HG02852 (cell line): ENCODE measurements at regions not wholly inside any gene's neighbourhood (a gene's known extent, or its start where the extent isn't known, plus 50 kb on each side); places are given as distances from the start of the nearest gene placed in this dataset.
"Not testable (repeated sequence)": the region's sequence is repeated elsewhere in the genome, so short reads cannot be mapped to it uniquely, and the experiment has no call there.

Source experiments
- ATAC-seq: cut with Tn5 transposase; IDR thresholded peaks from one replicate; pipeline ENCODE4 v1.9.1; 2021; ENCODE audit warnings: mild to moderate bottlenecking, moderate library complexity; ENCODE audit not compliant: unreplicated experiment

DNA sequence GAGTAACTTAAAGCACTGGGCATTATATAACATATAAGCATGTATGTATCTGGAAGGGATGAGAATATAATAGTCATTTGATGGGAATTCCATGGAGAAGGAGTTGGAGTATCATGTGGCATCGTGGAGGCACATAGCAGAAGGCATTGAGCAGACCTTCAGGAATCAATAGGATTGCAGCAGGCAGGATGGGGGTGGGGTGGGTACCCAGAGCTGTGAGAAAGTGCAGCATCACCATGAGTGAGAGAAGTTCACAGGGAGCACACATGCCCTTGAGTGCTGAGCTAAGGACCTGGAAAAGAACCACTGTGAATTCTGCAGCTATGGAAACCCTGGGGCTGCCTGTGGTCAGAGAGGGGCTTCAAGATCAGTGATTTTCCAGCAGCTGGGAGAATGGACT, 57.3 kb downstream of the MED10 start:
- no peak for ATAC-seq

DNA sequence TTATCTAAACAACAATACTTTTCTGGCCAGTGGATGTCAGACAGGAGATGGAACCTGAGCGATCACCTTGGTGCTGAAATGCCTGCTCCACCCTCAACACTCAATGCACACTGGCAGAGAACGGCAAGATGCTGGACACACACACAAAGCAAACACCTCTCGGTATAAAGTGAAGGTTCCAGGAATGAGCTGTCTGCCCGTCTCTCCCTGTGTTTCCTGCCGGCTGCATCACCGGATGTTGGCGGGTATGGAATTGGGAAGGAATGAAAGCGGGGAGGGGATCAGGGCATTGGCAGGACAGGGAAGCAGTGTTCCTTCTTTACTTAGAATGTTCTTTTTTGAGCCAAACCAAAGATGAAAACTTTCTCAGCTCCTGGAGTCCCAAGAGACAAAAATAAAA, 59.2 kb downstream of the MED10 start:
- no peak for ATAC-seq

DNA sequence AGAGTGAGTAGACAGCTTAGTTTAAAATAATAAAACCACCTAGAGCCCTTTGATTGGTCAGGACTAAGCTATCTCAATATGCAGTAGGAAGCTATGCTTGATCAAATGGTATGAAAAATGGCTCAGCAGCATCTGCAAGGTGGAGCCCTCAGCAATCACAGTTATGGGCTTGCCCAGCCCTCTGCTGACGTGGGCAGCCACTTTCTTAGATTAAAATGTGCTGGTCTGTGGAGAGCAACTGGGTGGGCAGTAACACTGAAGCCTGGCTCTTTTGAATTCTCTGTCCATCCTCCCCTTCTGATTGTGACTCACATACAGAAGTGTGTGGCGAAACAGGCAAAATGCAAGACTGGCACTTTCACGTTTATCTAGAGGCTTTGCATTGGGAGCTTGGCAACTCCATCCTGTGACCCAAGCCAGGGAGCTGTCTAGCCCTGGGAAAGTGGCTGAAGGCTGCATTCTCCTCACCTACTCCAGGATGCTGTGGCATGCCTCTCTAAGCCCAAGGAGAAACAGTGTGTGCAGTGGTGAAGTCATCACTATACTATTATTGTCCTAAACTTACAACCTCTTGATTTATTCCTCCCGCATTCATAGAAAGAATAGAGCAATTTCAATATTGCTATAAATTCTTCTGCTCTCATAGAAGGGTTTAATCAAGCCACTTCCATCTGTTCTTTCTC, 61.1 kb downstream of the MED10 start:
- ATAC-seq, result no peak

DNA sequence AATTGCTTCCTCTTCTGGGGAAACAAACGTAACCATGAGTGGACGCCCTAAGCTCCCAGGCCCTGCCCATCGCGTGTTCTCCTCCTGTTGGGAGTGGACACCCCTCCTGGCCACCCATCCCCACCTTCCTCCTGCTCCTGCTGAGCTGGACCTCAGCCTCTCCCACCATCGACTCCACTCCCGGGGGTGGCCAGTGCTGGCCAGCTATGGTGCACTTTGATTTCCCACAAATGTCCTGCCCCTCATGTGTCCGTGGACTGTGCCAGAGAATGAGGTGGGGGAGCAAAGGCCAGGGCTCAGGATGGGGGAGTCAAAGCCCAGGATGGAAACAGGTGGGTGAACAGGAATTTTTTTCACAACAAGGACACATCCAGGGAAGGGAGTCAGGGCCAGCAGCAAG, 62.8 kb downstream of the MED10 start:
- no peak for ATAC-seq

DNA sequence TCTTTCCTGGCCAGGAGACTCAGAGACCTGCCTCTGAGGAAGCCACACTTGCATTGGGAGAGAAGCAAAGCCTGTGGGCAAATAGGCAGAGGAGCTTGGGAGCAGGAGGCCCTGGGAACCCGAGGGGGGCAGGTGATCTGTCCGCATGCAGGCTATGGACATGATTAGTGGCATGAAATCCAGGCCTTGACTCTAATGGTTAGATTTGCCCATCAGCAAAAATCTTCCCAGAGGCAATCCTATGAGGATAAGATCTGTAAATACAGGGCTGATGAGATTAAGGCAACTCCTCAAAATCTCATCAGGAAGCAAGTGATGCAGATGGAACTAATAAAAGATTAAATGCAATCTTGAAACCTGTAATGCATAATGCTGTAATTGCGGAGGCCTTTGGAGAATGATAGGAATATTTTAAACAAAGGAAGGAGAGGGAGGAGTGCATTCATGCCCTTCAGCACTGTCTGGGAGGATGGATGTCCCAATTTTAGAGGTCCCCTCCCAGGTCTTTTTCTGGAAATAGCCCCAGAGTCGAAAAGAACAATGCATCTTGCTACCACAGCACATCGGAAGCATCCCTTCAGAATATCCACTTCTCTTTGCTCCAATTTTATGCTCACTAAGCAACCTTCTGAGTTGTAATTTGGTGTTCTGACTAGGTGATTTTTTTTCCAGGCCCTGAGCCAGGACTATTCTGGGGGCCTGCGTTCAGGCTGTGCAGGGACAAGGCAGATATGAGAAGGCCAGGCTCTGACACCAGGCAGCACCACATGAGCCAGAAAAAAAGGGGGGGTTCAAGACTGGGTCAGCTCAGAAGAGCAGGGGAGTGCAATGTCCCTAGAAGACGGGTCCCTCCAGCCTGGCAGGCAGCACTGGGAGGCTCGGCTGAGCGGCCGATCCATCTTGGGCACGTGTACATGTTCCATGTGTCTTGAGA, 66.5 kb downstream of the MED10 start:
- ATAC-seq, result no peak

DNA sequence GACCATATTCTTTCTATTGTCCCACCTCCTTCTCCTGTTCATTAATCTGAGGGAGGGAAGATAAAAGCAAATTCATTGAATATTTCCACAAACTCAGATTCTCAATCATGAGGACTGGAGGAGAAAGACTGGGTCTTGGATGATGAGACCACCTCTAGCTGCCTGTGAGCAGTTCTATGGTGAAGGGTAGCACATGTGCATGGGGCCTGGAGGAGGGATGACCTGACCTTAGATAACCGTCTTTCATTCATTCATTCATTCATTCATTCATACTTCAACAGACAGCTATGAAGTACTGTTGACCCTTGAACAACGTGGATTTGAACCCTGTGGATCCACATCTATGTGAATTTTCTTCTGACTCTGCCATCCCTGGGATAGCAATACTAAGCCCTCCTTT, 68.4 kb downstream of the MED10 start:
- ATAC-seq, result no peak

DNA sequence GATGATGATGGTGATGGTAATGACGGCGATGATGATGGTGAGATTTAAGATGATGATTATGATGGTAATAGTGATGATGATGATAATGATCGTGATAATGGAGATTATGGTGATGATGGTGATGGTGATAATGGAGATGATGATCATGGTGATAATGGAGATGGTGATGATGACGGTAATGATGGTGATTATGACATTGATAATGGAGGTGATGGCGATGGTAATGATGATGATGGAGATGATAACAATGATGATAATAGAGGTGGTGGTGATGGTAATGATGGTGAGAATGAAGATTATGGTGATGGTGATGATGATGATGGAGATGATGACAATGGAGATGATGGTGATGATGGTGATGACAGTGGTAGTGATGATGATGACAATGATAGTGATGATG, 69.7 kb downstream of the MED10 start:
- ATAC-seq, result no peak

DNA sequence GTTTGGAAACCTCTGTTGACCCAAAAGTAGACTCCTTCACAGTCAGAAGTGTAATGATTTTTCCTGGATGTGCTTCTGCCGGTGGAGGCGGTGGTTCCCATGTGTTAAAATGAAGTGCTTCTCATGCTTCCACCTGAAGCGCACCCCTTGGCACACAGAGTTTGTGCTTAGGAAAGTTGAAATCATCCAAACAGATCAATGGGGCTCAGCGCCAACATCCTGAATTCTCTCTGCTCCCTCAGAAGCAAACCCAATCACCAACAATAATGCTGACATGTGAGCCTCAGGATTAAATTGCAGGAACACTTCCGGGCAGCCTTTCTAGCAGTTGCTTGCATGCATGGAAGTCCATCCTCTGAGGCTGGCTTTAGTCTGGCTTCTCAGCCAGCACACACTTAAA, 71.0 kb downstream of the MED10 start:
- no peak for ATAC-seq

DNA sequence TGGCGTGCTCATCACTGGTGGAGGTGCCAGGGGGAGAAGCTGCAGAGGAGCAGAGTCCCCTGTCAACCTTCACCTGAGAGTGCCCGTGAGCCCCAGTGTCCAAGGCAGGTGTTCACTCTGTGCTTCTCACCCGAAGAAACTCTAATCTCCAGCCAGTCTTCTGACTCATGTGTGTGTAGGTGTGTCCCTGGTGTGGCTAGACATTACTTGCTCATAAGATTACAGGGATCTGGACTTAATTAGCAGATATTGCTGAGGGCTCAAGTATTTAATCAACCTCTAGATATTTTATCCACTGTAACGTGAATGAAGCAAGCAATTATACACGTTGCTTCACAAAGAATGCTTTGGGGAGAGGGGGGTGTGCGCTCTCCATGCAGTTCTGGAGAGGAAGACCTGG, 72.5 kb downstream of the MED10 start:
- no peak for ATAC-seq

DNA sequence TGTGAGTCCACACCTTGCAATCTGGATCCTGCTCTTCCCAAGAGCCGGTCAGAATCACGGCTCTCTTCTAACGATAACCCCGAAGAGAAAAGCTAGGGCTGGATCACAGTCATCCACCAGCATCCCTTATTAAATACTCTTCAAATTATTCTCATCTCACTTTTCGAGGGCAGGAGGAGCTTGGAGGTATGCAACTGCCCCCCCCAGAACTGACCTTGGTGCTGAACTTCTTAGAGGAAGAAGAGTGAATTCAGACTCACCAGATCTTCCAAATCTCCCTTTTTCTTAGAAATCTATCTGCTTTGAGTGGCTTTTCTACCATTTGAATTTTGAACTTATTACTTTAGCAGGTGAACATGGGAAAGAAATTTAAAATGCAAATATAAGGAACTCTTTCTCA, 75.7 kb downstream of the MED10 start:
- ATAC-seq, result no peak

DNA sequence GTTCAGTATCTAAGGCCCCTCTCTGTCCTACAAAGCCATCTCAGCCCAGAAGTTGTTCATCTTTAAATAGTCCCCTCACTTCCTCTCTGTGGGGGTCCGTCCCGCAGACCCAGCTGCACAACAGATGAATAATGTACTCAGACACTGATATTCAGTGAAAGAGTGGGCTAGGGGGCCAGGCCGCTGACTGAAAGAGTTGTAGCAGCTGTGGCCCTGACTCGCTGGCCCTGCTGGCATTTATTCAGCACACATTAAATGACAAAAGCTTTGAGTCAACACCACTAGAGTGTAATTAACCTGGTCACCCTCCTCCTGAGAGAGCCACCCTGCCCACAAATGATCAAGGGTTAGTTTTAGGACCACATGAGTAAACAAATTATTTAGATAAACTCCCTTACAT, 76.3 kb downstream of the MED10 start:
- no peak for ATAC-seq

DNA sequence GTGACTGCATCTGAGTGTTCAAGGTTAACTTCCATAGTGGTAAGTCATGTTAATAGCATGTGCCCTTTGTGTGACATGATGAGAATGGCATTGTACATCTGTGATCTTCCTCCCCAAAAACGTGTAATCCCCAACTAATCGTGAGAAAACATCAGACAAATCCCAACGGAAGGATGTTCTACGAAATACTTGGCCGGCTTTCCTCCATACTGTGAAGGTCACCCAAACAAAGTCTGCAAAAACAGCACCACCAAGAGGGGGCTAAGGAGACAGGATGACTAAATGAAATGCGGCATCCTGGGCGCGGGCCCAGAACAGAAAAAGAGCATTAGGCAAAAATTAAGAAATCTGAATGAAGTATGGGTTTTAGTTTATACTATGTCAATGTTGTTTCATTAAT, 81.8 kb downstream of the MED10 start:
- ATAC-seq, result no peak

DNA sequence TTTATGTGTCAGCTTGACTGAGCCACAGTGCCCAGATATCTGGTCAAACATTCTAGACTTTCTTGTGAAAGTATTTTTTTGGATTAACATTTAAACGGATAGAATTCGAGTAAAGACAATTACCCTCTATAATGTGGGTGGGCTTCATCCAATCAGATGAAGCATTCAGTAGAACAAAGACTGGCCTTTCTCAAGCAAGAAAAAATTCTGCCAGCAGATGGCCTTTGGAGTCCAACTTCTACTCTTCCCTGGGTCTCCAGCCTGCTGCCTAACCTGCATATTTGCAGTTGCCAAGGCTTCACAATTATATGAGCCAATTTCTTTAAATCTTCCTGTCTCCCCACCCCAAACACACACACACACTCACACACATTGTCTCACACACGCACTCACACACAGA, 86.4 kb downstream of the MED10 start:
- ATAC-seq, result no peak

DNA sequence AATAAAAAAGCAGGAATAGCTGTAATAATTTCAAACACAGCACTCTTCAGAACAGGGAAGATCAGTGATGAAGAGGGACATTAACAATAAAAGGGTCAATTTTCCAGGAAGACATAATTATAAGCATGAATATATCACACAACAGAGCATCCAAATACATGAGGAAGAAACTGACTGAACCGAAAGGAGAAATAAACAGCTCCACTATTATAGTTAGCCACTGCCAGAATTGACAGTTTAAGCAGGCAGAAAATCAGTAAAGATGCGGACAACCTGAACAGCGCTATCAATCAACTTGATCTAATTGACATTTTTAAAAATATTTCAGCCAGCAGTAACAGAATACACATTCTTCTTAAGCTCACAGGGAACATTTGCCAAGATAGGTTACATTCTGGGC, 89.1 kb downstream of the MED10 start:
- no peak for ATAC-seq

DNA sequence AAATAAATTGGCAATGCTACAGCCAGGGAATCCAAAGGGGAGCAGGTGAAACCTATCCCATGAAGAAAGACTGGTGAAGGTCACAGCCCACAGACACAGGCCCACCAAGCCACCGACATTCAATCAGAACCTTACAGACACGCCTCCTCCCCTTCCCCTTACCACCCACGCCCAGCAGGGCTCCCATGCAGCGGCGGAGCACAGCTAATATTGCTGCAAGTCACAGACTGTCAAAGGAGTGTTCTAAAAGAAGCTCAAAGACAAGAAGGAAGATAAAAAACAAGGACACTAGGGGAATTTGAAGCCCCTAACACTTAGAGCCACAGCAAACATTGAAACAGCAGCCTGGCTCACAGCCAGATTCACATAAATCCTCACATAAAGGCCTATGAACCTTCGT, 91.2 kb downstream of the MED10 start:
- ATAC-seq, result no peak

DNA sequence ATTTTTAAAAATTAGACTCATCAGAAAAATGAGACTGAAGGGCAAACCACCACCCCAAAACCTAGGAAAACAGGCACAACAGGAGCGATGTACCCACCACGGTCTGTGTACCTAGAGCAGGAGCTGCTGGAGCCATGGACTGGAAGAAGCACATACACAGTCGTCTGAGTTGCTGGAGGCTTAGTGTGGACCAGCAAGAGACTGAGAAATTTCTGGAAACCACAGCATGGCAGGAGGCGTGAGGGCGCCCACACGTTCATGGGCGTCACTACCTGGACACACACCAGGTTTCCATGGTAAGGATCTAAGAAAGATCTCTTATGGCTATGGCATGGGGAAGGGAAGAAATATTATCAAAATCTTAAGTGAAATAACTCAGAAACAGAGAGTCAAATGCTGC, 91.9 kb downstream of the MED10 start:
- no peak for ATAC-seq

DNA sequence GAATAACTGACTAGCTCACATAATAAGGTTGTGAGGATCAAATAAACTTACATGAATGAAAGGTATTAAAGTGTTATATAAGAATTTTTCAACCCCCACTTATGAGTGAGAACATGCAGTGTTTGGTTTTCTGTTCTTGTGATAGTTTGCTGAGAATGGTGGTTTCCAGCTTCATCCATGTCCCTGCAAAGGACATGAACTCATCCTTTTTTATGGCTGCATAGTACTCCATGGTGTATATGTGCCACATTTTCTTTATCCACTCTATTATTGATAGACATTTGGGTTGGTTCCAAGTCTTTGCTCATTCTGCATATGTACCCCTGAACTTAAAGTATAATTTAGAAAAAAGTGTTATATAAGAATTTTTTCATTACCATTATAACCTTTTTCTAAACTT, 93.9 kb downstream of the MED10 start:
- not testable (repeated sequence) for ATAC-seq

DNA sequence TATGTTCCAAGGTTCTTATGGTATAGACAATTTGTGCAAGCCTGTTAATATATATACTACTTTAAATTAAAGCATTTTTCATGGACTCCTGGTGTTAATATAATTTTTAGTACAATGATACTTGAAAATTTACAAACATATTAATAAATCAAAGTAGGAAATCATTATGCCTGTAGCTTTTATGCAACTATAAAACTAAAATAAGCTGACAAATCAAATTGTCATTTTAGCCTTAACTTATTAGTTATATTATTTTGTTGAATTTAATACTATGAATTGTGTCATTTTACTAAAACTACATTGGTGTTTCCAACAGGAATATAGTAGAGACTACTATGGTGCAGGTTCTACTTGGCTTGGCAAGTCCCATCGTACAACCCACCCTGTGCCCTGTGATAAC, 96.0 kb downstream of the MED10 start:
- no peak for ATAC-seq

DNA sequence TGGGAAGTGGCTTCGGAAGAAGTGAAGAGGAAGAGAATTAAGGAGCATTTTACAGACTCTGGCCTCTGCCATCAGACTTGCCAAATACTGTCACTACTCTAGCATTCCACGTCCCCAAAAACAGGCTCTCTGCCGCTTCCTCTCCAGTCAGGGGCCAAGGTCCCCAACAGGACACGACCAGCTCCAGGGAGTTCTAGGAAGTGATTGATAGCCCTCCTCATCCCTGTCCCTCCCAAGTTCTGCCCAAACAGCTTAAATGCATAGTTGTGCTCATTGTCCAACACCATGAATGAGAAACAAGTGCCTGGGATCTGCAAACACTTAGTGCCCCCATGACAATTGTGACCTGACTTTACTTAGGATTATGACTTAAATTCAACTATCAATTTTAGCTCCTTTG, 96.5 kb downstream of the MED10 start:
- ATAC-seq, result no peak

DNA sequence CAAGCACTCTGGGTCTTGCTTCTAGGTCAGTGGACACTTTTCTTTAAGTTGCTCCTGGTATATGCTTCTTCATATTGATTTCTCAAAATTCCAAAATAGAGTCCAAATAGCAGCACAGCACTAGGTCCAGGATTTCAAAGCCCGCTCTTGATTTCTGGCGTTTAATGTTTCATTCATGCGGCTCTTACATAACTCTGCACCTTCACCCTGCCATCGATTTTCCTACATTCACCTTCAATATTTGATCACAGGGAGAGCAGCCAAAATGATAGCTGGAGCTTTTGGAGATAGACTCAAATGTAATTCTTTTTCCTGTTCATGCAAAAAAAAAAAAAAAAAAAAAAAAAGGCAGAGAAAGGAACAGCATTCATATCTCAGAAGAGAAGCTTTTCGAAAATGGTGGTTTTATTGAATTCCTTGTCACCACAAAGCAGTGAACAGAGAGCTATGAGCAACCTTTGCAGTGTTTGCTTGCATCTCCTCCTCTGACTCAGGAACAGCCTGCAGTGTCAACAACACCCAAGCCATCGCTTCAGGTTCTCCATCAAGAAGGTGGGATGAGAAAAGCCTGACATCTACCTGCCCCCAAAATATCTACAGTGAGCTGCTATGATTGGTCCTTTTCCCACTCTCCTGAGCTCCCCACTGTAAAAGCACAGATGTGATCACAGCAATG, 97.8 kb downstream of the MED10 start:
- no peak for ATAC-seq

DNA sequence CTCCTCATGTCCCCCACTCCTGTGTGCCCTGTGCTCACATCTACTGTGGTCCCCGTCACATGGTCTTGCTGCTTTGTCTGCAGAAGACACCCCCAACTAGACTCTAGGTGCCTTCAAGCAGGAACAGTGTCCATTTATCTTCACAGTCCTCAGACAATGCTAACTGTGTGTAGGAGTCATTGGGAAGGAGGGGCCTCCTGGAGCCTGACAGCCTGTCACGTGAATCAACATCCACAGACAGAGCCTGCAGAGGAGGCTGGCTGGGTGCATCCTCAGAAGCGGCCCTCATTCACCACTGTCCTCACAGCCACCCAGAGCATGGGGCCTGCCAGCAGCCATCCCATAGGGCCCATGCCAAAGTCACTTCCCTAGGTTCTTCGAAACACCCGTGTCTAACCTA, 98.7 kb downstream of the MED10 start:
- no peak for ATAC-seq
